H1 (cell line): ENCODE measurements at regions not wholly inside any gene's neighbourhood (a gene's known extent, or its start where the extent isn't known, plus 50 kb on each side); places are given as distances from the start of the nearest gene placed in this dataset.

Experiments used
- BACH1 ChIP-seq: IDR thresholded peaks from 2 replicates; pipeline ENCODE4 v1.6.1; 2012; ENCODE audit warnings: low read length, improper control_type of control experiment
- GABPA ChIP-seq: IDR thresholded peaks from 2 replicates; pipeline ENCODE4 v1.6.1; 2011; ENCODE audit warnings: mild to moderate bottlenecking, low read length, moderate library complexity, borderline replicate concordance; ENCODE audit not compliant: insufficient read depth
- GTF2F1 ChIP-seq: IDR thresholded peaks from 2 replicates; pipeline ENCODE4 v1.6.1; 2012; ENCODE audit warnings: low read depth, low read length, improper control_type of control experiment, borderline replicate concordance
- KDM4A ChIP-seq: IDR thresholded peaks from one replicate; pipeline ENCODE4 v1.7.1; 2012; ENCODE audit warnings: low read depth, mild to moderate bottlenecking, moderate library complexity, low read length, inconsistent platforms; ENCODE audit not compliant: severe bottlenecking
- MAFK ChIP-seq: IDR thresholded peaks from 2 replicates; pipeline ENCODE4 v1.6.1; 2012; ENCODE audit warnings: low read depth, mild to moderate bottlenecking, improper control_type of control experiment, low read length
- NRF1 ChIP-seq: IDR thresholded peaks from 2 replicates; pipeline ENCODE4 v1.6.1; 2011; ENCODE audit warnings: mild to moderate bottlenecking, low read depth, low read length, improper control_type of control experiment
- POU5F1 ChIP-seq: IDR thresholded peaks from 2 replicates; pipeline ENCODE4 v1.6.1; 2011; ENCODE audit warnings: low read depth, mild to moderate bottlenecking, low read length, moderate library complexity
- RXRA ChIP-seq: IDR thresholded peaks from 2 replicates; pipeline ENCODE4 v1.6.1; 2011; ENCODE audit warnings: low read depth, mild to moderate bottlenecking, low read length, moderate library complexity; ENCODE audit not compliant: insufficient read depth
- SAP30 ChIP-seq: fragments of 300-600 bp; sonication (generic); IDR thresholded peaks from 2 replicates; pipeline ENCODE4 v1.7.1; 2012; ENCODE audit warnings: low read length, moderate library complexity, mild to moderate bottlenecking, inconsistent platforms; ENCODE audit not compliant: insufficient read depth, insufficient replicate concordance
- SIX5 ChIP-seq: IDR thresholded peaks from 2 replicates; pipeline ENCODE4 v1.6.1; 2011; ENCODE audit warnings: mild to moderate bottlenecking, low read depth, low read length
- SP4 ChIP-seq: IDR thresholded peaks from 2 replicates; pipeline ENCODE4 v1.6.1; 2012; ENCODE audit warnings: low read length, inconsistent platforms
- TAF7 ChIP-seq: optimal IDR thresholded peaks from 2 replicates; pipeline ENCODE3; 2011; ENCODE audit warnings: low read depth, mild to moderate bottlenecking, inconsistent platforms, low read length, moderate library complexity, borderline replicate concordance
- TF ChIP-seq, protein P1 (sequence below): IDR thresholded peaks from 2 replicates; pipeline ENCODE4 v1.6.1; 2012; ENCODE audit warnings: inconsistent platforms
- TF ChIP-seq, protein P2 (sequence below): IDR thresholded peaks from 2 replicates; pipeline ENCODE4 v1.6.1; 2011; ENCODE audit warnings: low read length, improper control_type of control experiment

DNA sequence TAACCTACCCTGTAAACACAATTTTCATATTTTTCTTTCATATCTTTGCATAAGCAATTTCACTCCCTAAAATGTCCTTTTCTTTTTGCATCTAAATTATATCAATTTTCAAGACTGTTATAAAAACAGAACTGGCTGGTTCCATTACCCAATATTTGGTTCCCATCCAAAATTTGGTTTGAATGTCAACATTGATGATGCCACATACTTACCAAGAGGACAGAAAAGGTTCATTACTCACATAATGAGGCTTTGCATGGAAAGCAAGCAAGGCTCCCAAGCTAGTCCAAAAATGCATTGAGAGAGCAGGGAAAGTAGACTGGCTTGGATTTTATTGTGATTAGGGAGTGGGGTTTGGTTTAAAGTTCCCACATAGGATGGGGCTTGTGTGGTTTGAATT, 144.4 kb upstream of the AKIRIN2 start (continued):
- TF ChIP-seq KDM4A (no peak), SIX5 (no peak), NRF1 (no peak), MAFK (no peak), GTF2F1 (no peak), GABPA (no peak), SAP30 (no peak), RXRA (no peak), BACH1 (no peak), POU5F1 (no peak), TAF7 (no peak), SP4 (no peak)
- TF ChIP-seq, protein P1, sequence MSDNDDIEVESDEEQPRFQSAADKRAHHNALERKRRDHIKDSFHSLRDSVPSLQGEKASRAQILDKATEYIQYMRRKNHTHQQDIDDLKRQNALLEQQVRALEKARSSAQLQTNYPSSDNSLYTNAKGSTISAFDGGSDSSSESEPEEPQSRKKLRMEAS, result no peak
- TF ChIP-seq, protein P2, sequence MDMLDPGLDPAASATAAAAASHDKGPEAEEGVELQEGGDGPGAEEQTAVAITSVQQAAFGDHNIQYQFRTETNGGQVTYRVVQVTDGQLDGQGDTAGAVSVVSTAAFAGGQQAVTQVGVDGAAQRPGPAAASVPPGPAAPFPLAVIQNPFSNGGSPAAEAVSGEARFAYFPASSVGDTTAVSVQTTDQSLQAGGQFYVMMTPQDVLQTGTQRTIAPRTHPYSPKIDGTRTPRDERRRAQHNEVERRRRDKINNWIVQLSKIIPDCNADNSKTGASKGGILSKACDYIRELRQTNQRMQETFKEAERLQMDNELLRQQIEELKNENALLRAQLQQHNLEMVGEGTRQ, result no peak
